ENCODE measurements at regions not wholly inside any gene's neighbourhood (a gene's known extent, or its start where the extent isn't known, plus 50 kb on each side); places are given as distances from the start of the nearest gene placed in this dataset.

DNA sequence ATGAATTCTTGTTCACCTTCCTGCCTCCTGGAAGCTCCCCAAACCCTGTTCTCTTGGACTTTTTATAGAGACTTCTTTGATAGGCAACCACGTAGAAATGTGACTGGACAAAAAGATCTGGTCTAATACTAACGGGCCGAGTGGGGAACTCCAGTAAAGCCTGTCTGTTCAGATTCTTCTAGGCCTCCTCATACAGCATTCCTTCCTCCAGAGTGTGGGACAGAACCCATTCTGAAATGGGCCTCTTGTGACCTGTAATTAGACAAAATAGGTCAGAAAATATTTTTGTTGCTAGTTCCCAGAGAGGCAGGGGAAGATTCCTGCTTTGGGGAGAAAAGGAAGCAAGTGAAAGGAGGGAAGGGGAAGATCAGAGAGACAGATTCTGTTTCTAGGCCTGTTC, 374.3 kb downstream of the CDH26 start:
- no peak for FAIRE-seq

DNA sequence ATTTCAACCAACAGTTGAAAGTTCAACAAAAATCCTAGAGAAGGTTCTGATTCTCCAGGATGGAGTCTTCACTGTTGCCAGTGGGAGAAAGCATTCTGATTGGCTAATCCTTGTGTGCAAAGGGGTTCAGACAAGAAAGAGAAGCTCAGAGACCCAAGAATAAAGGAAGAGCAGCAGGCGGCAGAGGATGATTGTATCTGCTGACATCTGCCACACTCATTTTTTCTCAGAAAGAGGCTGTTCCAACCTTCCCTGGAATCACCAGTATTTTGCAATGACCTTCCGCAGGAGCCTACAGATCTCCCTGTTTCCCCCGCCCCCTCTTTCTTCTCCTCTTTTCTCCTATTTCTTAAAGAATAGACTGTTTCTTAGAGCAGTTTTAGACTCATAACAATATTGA, 376.7 kb downstream of the CDH26 start:
- FAIRE-seq: no peak

- no peak for FAIRE-seq
Observed at GRCh38 chr20:60338556-60338955, 380.3 kb downstream of the CDH26 start.

DNA sequence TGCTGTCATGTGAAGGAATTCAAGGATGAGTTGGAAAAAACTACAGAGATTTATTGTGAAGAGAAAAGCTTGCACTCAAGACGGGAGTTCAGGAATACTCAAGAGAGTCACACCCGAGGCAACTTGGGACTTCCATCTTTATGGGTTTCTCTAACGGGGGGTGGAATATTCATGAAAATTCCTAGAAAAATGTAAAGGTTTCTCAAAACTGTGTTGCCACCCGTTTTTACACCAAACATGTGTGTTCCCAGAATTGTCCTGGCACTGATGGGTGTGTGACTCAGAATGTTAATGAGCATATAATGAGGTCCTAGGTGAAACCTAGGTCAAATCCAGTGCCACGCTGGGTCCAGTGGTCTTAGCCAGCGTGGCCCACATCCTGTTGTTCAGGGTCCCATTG, 381.5 kb downstream of the CDH26 start:
- no peak for FAIRE-seq

DNA sequence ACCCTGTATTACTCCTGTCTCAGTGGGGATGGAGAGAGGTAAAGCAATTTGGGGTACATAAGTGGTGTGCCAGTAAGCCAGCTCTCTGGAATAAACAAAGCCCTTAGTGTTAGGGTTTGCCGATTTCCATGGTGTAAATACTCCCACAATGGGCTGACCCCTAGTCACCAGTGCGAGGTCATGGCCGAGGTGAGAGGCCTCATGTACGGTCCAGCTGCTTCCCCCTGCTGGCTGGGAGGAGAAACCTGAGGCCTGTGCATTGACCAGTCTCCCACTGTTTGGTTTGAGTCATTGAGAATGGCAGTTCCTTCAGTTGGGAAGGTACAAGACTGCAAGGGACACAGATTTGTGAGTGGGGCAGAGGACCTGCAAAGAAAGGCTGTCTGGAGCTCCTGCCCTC, 382.0 kb downstream of the CDH26 start:
- no peak for FAIRE-seq

GRCh38 chr20:60341062-60341461, 382.8 kb downstream of the CDH26 start:
- FAIRE-seq: no peak

DNA sequence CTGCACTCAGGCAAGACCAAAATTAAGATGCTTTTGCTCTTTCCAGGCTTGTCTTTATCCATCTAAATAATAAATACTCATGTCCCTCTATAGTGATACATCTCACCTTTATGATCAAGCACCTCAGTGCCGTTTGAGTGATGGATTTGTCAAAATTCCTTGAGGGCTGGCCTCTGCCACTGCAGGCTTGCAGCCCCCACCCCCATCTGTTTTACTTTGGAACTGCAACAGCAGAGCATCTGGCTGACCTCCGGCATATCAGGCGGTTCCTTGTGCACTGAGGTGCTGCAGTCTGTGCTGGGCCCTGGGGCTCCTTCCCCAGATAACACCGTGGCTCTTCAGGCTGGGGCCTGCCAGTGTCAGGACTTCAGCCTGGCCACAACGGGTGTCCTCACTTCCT, 386.9 kb downstream of the CDH26 start:
- no peak for FAIRE-seq

- FAIRE-seq: no peak
Observed at GRCh38 chr20:60349418-60349817, 391.2 kb downstream of the CDH26 start.

DNA sequence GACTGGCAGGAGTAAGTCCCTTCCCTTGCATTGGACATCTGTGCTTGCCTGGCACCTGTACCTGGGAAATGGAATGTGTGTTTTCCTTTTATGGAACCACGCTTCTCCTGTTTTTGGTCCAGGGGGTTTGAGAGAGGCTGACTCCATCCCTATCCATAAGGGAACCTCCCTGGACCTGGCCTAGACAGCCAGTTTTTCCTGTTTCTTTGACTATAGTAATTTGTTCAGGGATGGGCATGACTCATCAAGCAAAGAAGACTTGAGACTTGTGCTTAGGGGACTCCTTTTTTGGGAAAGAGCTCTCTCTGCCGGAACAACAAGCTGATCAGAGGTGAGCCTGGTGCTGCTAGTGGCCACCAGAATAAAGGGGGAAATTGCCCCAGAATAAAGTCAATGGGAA, 393.8 kb downstream of the CDH26 start:
- FAIRE-seq: no peak

DNA sequence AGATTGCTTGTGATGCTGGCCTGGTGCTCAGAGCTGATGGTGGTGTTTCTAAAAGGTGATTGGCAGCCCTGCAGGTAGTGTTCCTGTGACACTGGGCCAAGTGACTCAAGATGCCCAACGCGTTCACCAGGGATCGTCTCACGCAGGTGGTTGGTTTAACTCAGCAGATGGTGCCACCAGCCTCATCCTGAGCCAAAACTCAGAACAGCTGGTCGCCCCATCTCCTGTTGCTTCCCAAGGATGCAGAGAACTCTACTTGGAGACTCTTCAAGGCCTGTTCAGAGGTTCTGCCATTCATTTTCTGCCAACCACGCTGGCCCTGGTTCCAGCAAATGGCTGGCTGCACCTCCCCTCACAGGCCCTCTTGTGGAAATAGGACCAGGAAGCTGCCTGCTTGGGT, 394.4 kb downstream of the CDH26 start:
- no peak for FAIRE-seq

DNA sequence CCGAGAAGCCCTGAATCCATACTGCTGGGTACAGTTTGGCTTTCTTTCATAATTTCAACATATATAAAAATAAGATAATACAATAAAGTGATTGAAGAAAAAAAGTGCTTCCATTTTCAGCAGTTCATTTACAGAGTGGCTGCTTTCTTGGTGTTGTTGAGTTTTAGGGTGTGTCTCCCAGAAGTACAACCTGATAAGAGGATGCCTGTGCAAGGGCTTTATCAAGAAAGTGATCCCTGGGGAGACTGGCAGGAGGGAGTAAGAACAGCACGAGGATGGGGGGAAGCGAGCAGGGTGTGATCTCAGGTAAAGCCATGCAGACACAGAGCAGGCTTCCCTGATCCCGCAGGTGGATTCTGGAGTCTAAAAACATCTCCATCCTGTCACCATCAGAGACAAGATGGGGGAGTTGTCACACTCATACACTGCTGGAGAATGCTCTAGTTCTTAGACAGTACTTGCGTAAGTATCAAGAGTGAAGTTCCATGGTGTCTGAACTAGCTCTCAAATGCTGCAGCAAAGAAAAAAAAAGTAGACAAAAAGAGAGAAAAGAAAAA, 395.9 kb downstream of the CDH26 start:
- FAIRE-seq: no peak

GRCh38 chr20:60358101-60358500, 399.9 kb downstream of the CDH26 start:
- FAIRE-seq: no peak

- no peak for FAIRE-seq
Observed at GRCh38 chr20:60359010-60359409, 400.8 kb downstream of the CDH26 start.

GRCh38 chr20:60361761-60362395, 403.7 kb downstream of the CDH26 start:
- FAIRE-seq: no peak

DNA sequence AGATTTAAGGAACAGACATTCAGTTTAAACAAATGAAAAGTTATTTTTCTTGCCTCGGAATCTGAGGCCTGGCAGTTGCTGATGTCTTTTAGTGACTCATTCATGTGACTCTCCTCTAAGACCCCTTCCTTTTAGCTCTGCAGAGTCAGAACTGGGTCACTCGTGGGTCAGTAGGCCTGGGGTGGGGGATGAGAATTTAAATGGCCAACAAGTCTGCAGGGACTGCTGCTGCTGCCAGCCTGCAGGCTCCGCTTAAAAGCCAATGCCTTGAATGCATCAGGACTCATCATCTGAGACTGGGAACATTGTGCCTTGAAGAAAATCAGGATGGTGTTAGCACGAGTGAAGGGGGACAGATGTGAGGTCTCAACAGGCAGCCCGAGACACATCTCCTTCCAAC, 404.3 kb downstream of the CDH26 start:
- no peak for FAIRE-seq

- FAIRE-seq: no peak
Observed at GRCh38 chr20:60363698-60364097, 405.5 kb downstream of the CDH26 start.

- FAIRE-seq: no peak
Observed at GRCh38 chr20:60365064-60365666, 406.9 kb downstream of the CDH26 start.

DNA sequence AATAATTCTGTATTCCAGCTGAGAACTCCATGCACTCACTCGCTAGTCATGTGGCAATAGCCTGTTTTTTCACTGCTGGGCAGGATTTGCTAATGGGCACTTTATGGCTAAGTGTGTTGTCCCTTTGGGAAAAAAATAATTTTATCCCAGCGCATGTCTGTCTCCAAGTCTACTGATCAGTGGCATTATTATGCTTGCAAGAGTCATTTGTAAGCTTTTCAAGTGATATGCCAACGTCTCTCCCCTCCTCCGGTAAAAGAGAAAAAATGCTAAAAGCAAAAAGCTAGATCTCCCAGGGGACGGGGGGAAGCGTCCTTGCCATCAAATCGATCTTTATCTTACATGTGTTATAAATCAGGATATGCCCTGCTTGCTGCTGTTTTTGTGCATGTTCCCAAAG, 407.7 kb downstream of the CDH26 start:
- FAIRE-seq: no peak

DNA sequence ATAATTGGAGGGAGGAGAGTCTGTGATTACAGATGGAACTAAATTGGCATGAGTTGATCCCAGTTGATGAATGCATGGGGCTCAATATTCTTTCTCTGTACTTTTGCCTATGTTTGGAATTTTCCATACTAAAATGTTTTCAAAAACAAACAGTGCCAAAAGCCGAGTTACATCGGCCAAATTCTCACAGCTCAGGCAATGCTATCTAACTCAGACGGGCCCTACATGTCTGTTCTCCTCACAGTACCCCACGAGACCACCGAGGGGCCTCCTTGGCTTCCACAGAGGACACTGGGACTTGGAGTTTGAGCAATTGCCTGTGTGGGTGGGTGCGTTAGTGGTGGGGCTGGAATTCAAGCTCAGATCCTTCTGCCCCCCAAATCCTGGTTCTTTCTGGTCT, 413.2 kb downstream of the CDH26 start:
- no peak for FAIRE-seq

DNA sequence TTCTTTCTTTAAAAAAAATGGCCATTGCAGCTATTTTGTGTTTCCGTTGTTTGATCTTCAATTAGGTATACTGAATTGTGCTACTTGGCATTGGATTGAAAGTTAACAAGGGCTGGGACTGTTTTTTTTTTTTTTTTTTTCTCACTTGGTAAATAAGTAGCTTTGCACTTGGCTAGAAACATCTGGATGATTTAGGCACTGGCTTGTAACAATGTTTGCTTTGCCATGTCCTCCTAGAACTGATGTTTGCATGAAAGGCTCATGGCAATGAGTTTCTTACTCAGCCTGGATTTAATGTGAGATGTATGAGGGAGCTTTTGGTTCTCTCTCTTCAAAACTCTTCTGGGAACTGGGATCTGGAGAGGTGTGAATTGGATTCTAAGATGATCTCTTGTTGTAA, 414.1 kb downstream of the CDH26 start:
- FAIRE-seq: no peak

GRCh38 chr20:60372822-60373221, 414.6 kb downstream of the CDH26 start:
- FAIRE-seq: no peak

GRCh38 chr20:60378620-60379019, 420.4 kb downstream of the CDH26 start:
- FAIRE-seq: no peak

GRCh38 chr20:60381643-60382400, 423.6 kb downstream of the CDH26 start:
- no peak for FAIRE-seq

- no peak for FAIRE-seq
Observed at GRCh38 chr20:60389441-60389840, 431.2 kb downstream of the CDH26 start.
